ENCODE measurements at regions not wholly inside any gene's neighbourhood (a gene's known extent, or its start where the extent isn't known, plus 50 kb on each side); places are given as distances from the start of the nearest gene placed in this dataset.
"Not testable (repeated sequence)": the region's sequence is repeated elsewhere in the genome, so short reads cannot be mapped to it uniquely, and the experiment has no call there.

DNA sequence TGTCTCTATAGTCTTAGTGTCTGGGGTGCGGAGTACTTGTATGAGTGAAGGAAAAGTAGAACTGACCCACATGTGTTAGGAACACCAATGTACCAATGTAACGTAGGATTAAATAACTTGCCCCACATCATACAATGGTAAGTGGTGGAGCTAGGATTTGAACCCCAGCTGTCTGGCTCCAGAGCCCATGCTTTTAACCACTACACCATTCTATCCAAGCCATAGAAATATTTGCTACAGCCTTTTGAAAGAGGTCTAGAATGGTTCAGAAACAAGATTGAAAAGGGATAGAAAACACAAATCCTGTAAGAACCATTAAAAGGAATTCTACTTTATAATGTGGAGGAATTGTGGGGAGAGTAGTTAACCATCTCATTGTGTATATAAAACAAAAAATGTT lies 169.9 kb upstream of the ATP6AP2 start:
- no peak for ATAC-seq
- DNase-seq, result no peak

GRCh38 chrX:40406330-40406859 lies 174.4 kb upstream of the ATP6AP2 start:
- Mint-ChIP-seq H3K4me3 (no peak overlapping the region), H3K27ac (no peak overlapping the region), H3K27me3 (no peaks in the 10 kb centered on the region), H3K4me1 (no peaks in the 10 kb centered on the region), H3K36me3 (ENCODE audit: low read depth) (no peaks in the 10 kb centered on the region)
- ATAC-seq (no peak), DNase-seq (no peak)
- H3K9me3 ChIP-seq (ENCODE audit: control insufficient read depth, low read length, poor library complexity, severe bottlenecking), result no peaks in the 10 kb centered on the region

More for the DNA sequence above, 169.9 kb upstream of the ATP6AP2 start:
- Mint-ChIP-seq H3K27ac (no peak overlapping the region), H3K27me3 (no peaks in the 10 kb centered on the region), H3K4me3 (no peak overlapping the region), H3K36me3 (ENCODE audit: low read depth) (peaks cover 2% of the 10 kb centered on the region), H3K4me1 (no peaks in the 10 kb centered on the region)
- H3K9me3 ChIP-seq (ENCODE audit: control insufficient read depth, low read length, poor library complexity, severe bottlenecking), result no peaks in the 10 kb centered on the region

DNA sequence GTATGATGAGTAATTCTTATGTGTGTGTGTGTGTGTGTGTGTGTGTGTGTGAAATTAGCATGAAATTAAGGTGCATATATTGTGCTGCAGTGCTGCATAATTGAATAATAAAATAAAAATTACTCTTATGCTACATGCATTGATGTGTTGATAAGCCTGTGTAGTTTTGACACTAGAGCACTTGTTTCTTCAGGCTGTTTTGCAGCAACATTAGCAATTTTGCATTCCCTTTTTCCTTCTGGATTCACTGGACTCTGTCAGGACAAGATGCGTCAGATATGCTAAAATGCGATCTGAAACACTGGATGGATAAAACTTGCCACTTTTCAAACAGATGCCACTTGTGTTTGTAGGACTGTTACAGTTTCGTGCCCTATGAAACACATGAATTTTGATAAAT lies 175.4 kb upstream of the ATP6AP2 start:
- no peaks in the 10 kb centered on the region for H3K36me3 Mint-ChIP-seq (ENCODE audit: low read depth)
- DNase-seq, result no peak
- H3K27ac Mint-ChIP-seq, result no peak overlapping the region
- no peak for ATAC-seq
- H3K4me3 Mint-ChIP-seq, result no peak overlapping the region
- H3K9me3 ChIP-seq (ENCODE audit: control insufficient read depth, low read length, poor library complexity, severe bottlenecking), result no peaks in the 10 kb centered on the region
- no peaks in the 10 kb centered on the region for H3K4me1 Mint-ChIP-seq
- H3K27me3 Mint-ChIP-seq, result no peaks in the 10 kb centered on the region

GRCh38 chrX:40403757-40404156 lies 177.0 kb upstream of the ATP6AP2 start:
- Mint-ChIP-seq H3K27ac (no peak overlapping the region), H3K36me3 (ENCODE audit: low read depth) (no peaks in the 10 kb centered on the region), H3K4me1 (no peaks in the 10 kb centered on the region), H3K27me3 (no peaks in the 10 kb centered on the region), H3K4me3 (no peak overlapping the region)
- no peak for DNase-seq
- ATAC-seq, result no peak
- H3K9me3 ChIP-seq (ENCODE audit: control insufficient read depth, low read length, poor library complexity, severe bottlenecking), result no peaks in the 10 kb centered on the region

DNA sequence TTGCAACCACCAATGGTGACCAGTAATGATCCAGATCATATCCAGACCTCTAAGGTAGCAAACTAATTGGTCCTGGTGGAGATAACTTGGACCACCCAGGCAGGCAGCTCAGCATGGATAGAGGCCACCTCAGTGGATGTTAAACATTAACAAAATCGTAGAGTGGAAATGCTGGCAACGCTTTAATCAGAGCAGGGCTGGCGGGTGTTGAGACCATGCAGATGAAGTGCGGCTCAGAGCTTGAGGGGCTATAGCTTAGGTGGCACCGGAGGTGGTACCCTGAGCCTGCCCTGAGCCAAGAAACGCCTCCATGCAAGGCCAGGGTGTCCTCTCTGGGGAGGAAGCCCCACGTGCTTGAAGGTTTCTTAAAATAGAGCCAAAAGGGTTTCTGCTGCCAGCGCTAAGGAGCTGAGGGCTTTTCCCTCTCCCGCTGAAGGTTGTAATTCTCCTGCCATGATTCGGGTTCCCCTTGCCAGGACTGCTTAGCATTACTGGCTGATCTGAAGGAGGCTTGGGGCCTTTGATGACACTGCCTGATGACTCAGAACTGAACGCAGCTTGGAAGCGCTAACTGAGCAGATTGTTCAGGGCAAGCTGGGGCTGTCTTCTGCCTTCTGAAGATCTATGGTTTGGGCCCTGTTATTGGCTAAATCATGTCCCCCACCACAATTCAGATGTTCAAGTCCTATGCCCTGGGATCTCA lies 177.8 kb upstream of the ATP6AP2 start:
- Mint-ChIP-seq H3K4me3 (no peak overlapping the region), H3K4me1 (no peaks in the 10 kb centered on the region), H3K27me3 (no peaks in the 10 kb centered on the region), H3K27ac (no peak overlapping the region), H3K36me3 (ENCODE audit: low read depth) (no peaks in the 10 kb centered on the region)
- ATAC-seq, result no peak
- no peak for DNase-seq
- H3K9me3 ChIP-seq (ENCODE audit: control insufficient read depth, low read length, poor library complexity, severe bottlenecking), result no peaks in the 10 kb centered on the region

DNA sequence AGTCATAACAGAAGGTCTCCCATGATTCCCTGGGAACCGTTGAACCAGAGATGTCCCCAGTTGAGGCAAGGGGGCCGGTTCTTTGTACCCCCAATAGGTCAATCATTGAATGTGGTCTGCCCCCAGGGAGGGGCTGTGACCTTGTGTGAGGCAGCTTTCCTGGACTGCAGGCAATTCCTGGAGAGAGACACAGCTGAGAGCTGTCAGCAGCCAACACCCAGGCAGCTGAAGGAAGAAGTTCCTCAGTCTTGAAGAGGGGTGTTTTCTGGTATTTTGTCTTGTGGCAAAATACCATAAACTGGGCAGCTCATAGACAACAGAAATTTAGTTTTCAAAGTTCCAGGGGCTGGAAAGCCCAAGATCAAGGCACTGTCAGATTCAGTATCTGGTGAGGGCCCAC lies 185.7 kb upstream of the ATP6AP2 start:
- H3K9me3 ChIP-seq (ENCODE audit: control insufficient read depth, low read length, poor library complexity, severe bottlenecking), result no peaks in the 10 kb centered on the region
- Mint-ChIP-seq H3K27me3 (no peaks in the 10 kb centered on the region), H3K36me3 (ENCODE audit: low read depth) (no peaks in the 10 kb centered on the region), H3K4me3 (no peak overlapping the region), H3K27ac (no peak overlapping the region), H3K4me1 (no peaks in the 10 kb centered on the region)
- ATAC-seq (no peak), DNase-seq (no peak)

GRCh38 chrX:40394302-40394701 lies 186.5 kb upstream of the ATP6AP2 start:
- no peaks in the 10 kb centered on the region for H3K4me1 Mint-ChIP-seq
- no peak overlapping the region for H3K27ac Mint-ChIP-seq
- H3K27me3 Mint-ChIP-seq, result no peaks in the 10 kb centered on the region
- no peaks in the 10 kb centered on the region for H3K9me3 ChIP-seq (ENCODE audit: control insufficient read depth, low read length, poor library complexity, severe bottlenecking)
- no peaks in the 10 kb centered on the region for H3K36me3 Mint-ChIP-seq (ENCODE audit: low read depth)
- no peak overlapping the region for H3K4me3 Mint-ChIP-seq
- ATAC-seq (no peak), DNase-seq (no peak)

GRCh38 chrX:40392599-40392998 lies 188.2 kb upstream of the ATP6AP2 start:
- no peaks in the 10 kb centered on the region for H3K4me1 Mint-ChIP-seq
- ATAC-seq (no peak), DNase-seq (no peak)
- no peaks in the 10 kb centered on the region for H3K9me3 ChIP-seq (ENCODE audit: control insufficient read depth, low read length, poor library complexity, severe bottlenecking)
- no peaks in the 10 kb centered on the region for H3K36me3 Mint-ChIP-seq (ENCODE audit: low read depth)
- H3K27ac Mint-ChIP-seq, result no peak overlapping the region
- H3K4me3 Mint-ChIP-seq, result no peak overlapping the region
- H3K27me3 Mint-ChIP-seq, result no peaks in the 10 kb centered on the region

DNA sequence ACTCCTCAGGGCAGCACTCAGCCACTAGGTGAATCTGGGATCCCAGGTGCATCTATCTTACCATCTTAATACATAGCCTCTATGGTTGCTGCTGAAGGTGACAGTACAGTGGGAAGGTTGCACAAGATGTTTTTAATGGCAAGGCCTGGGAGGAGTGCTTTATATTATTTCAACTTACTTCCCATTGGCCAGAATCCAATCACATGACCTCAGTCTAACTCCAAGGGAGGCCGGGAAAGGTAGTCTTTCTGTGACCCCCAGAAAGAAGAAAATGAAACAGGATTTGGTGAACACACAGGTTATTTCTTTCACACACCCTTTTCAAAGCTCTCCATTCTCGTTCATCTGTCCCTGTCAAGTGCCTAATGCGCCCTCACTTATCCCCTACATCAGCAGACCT lies 189.1 kb upstream of the ATP6AP2 start:
- no peaks in the 10 kb centered on the region for H3K27me3 Mint-ChIP-seq
- no peak overlapping the region for H3K27ac Mint-ChIP-seq
- DNase-seq (no peak), ATAC-seq (no peak)
- H3K4me3 Mint-ChIP-seq, result no peak overlapping the region
- no peaks in the 10 kb centered on the region for H3K4me1 Mint-ChIP-seq
- no peaks in the 10 kb centered on the region for H3K9me3 ChIP-seq (ENCODE audit: control insufficient read depth, low read length, poor library complexity, severe bottlenecking)
- no peaks in the 10 kb centered on the region for H3K36me3 Mint-ChIP-seq (ENCODE audit: low read depth)

GRCh38 chrX:40389555-40389954 lies 191.2 kb upstream of the ATP6AP2 start:
- no peak for DNase-seq
- H3K4me1 Mint-ChIP-seq, result no peaks in the 10 kb centered on the region
- ATAC-seq, result no peak
- no peaks in the 10 kb centered on the region for H3K27me3 Mint-ChIP-seq
- H3K27ac Mint-ChIP-seq, result no peak overlapping the region
- H3K4me3 Mint-ChIP-seq, result no peak overlapping the region
- no peaks in the 10 kb centered on the region for H3K36me3 Mint-ChIP-seq (ENCODE audit: low read depth)
- H3K9me3 ChIP-seq (ENCODE audit: control insufficient read depth, low read length, poor library complexity, severe bottlenecking), result no peaks in the 10 kb centered on the region

GRCh38 chrX:40388441-40388840 lies 192.3 kb upstream of the ATP6AP2 start:
- no peaks in the 10 kb centered on the region for H3K4me1 Mint-ChIP-seq

DNA sequence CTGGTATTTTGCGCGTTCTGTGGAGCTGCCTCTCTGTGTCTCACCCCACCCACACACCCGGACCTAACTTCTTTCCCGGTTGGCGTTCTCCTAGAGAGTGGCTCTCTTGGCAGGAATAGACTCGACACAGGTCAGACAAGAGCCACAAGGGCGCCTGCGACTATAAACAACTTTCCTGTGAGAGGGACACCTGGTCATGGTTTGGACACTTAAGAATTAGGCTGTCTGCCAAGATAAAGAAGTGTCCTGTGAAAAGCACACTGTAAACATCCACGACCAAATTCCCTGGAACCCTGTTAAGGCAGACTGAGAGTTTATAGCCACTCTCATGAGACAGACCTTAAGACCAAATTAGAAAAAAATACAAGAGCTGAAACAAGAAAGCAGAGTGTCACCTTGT lies 192.9 kb upstream of the ATP6AP2 start:
- H3K36me3 Mint-ChIP-seq (ENCODE audit: low read depth); ATAC-seq; H3K27ac Mint-ChIP-seq; H3K9me3 ChIP-seq (ENCODE audit: control insufficient read depth, low read length, poor library complexity, severe bottlenecking); DNase-seq; H3K4me3 Mint-ChIP-seq; H3K27me3 Mint-ChIP-seq; H3K4me1 Mint-ChIP-seq: not testable (repeated sequence)

More at GRCh38 chrX:40388441-40388840, 192.3 kb upstream of the ATP6AP2 start:
- DNase-seq (no peak), ATAC-seq (no peak)
- H3K27me3 Mint-ChIP-seq, result no peaks in the 10 kb centered on the region
- no peak overlapping the region for H3K27ac Mint-ChIP-seq
- no peaks in the 10 kb centered on the region for H3K9me3 ChIP-seq (ENCODE audit: control insufficient read depth, low read length, poor library complexity, severe bottlenecking)
- no peaks in the 10 kb centered on the region for H3K36me3 Mint-ChIP-seq (ENCODE audit: low read depth)
- H3K4me3 Mint-ChIP-seq, result no peak overlapping the region

DNA sequence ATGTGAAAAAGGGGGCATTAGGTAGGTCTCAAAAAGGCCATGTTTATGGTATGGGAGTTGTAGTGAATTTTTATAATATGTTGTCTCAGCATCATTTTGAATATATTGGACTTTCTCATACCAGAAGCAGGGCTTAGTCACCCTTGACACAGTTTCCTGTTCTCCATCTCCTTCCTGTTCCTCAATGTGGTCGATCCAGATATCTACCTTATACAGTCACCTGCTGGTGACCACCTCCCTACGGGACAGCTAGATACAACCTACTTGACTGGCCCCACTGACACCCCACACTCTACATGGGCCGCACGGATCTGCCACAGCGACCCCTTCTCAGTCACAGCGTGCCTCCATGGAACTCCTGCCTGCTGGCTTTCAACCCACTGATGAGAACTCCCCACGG lies 193.5 kb upstream of the ATP6AP2 start:
- not testable (repeated sequence) for H3K27me3 Mint-ChIP-seq; H3K4me1 Mint-ChIP-seq; H3K36me3 Mint-ChIP-seq (ENCODE audit: low read depth); H3K4me3 Mint-ChIP-seq; H3K9me3 ChIP-seq (ENCODE audit: control insufficient read depth, low read length, poor library complexity, severe bottlenecking); DNase-seq; ATAC-seq; H3K27ac Mint-ChIP-seq

GRCh38 chrX:40385682-40386081 lies 195.1 kb upstream of the ATP6AP2 start:
- H3K9me3 ChIP-seq (ENCODE audit: control insufficient read depth, low read length, poor library complexity, severe bottlenecking), result no peaks in the 10 kb centered on the region
- Mint-ChIP-seq H3K4me1 (no peaks in the 10 kb centered on the region), H3K4me3 (no peak overlapping the region), H3K27me3 (no peaks in the 10 kb centered on the region), H3K36me3 (ENCODE audit: low read depth) (no peaks in the 10 kb centered on the region), H3K27ac (no peak overlapping the region)
- no peak for DNase-seq
- no peak for ATAC-seq
